DOHH2 (cell line): ENCODE measurements at regions not wholly inside any gene's neighbourhood (a gene's known extent, or its start where the extent isn't known, plus 50 kb on each side); places are given as distances from the start of the nearest gene placed in this dataset.

ENCODE experiments used
- EZH2phosphoT487 ChIP-seq: fragments of 200-600 bp; sonication (generic); IDR thresholded peaks from 2 replicates; pipeline ENCODE4 v1.6.1; 2017; ENCODE audit warnings: borderline replicate concordance, mild to moderate bottlenecking, antibody characterized with exemption, low read length, moderate library complexity, mixed read lengths
- TF ChIP-seq, protein P1 (sequence below): fragments of 200-600 bp; sonication (generic); IDR thresholded peaks from one replicate; pipeline ENCODE4 v1.5.1; 2014; ENCODE audit warnings: antibody characterized with exemption, mild to moderate bottlenecking, low read depth, low read length; ENCODE audit not compliant: poor library complexity, severe bottlenecking

DNA sequence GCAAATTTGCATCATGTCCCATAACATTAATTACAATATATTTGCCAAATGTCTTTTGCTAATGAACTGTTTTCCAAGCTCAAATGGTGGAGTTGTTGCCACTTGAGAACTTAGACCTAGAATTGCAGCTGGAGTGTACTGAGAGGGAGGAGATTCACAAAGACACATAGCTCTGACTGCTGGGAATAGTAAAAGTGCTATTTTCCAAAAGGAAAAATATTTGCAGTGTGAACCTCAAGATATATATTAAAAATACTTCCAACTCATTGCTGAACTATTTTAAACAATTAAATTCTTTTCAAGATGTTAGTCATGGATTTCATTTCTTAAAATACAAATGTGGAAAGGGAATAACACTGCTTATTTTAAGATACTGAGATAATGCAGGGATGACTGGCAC lies 666.8 kb upstream of the ARPP21 start:
- TF ChIP-seq, protein P1, sequence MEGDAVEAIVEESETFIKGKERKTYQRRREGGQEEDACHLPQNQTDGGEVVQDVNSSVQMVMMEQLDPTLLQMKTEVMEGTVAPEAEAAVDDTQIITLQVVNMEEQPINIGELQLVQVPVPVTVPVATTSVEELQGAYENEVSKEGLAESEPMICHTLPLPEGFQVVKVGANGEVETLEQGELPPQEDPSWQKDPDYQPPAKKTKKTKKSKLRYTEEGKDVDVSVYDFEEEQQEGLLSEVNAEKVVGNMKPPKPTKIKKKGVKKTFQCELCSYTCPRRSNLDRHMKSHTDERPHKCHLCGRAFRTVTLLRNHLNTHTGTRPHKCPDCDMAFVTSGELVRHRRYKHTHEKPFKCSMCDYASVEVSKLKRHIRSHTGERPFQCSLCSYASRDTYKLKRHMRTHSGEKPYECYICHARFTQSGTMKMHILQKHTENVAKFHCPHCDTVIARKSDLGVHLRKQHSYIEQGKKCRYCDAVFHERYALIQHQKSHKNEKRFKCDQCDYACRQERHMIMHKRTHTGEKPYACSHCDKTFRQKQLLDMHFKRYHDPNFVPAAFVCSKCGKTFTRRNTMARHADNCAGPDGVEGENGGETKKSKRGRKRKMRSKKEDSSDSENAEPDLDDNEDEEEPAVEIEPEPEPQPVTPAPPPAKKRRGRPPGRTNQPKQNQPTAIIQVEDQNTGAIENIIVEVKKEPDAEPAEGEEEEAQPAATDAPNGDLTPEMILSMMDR = no peak
- TF ChIP-seq EZH2phosphoT487 = no peak
